Thyroid gland (tissue), 4 donors: ENCODE measurements at regions not wholly inside any gene's neighbourhood (a gene's known extent, or its start where the extent isn't known, plus 50 kb on each side); places are given as distances from the start of the nearest gene placed in this dataset.
"Not testable (repeated sequence)": the region's sequence is repeated elsewhere in the genome, so short reads cannot be mapped to it uniquely, and the experiment has no call there.

Source experiments
- DNase-seq, 2 donors: peaks; one replicate each; pipeline ENCODE4 v3.0.0-alpha.2; 2019
- H3K27ac ChIP-seq, 3 donors: fragments of 200-600 bp; sonication (generic); 1 replicate in 2 of 3; 2 replicates in 1 of 3; pipeline ENCODE4 v1.5.1; 2016 to 2019; ENCODE audit warnings: mild to moderate bottlenecking in 1 of 3, moderate library complexity in 1 of 3
- H3K27me3 ChIP-seq: fragments of 200-600 bp; sonication (generic); one replicate; pipeline ENCODE4 v1.5.1; 2019
- H3K36me3 ChIP-seq, 2 donors: fragments of 200-600 bp; sonication (generic); one replicate each; pipeline ENCODE4 v1.5.1; 2016 to 2019
- H3K4me1 ChIP-seq, 2 donors: fragments of 200-600 bp; sonication (generic); one replicate each; pipeline ENCODE4 v1.5.1; 2017 to 2019
- H3K4me3 ChIP-seq, 3 donors: fragments of 200-600 bp; sonication (generic); replicated peaks in 1 of 3; 1 replicate in 2 of 3; 2 replicates in 1 of 3; pipeline ENCODE4 v1.5.1; 2016; ENCODE audit warnings: mild to moderate bottlenecking in 1 of 3
- H3K9me3 ChIP-seq: fragments of 200-600 bp; sonication (generic); one replicate; pipeline ENCODE4 v1.5.1; 2017
- CTCF ChIP-seq, 6 experiments: fragments of 200-600 bp in 3 of 6; fragments of 450-650 bp in 3 of 6; sonication (generic) in 3 of 6; IDR thresholded peaks; one replicate each; pipeline ENCODE4 v1.5.1; 2016 to 2019; ENCODE audit warnings: antibody characterized with exemption in 6 of 6, mild to moderate bottlenecking in 2 of 6, inconsistent platforms in 1 of 6, moderate library complexity in 1 of 6
- POLR2A ChIP-seq, 2 donors: fragments of 450-650 bp; IDR thresholded peaks; one replicate each; pipeline ENCODE4 v1.6.1; 2017; ENCODE audit warnings: antibody characterized with exemption in 2 of 2, mild to moderate bottlenecking in 2 of 2, moderate library complexity in 1 of 2
- WGBS, 2 donors: methylation state at CpG; one replicate each; pipeline ENCODE4 v1.1.5; 2017; 5-methylcytosine and 5-hydroxymethylcytosine counted together
- intact Hi-C: fragments of 100-400 bp; cut with DNase I; formaldehyde crosslinking; loops from one replicate; pipeline ENCODE4 v1.15.1; 2023

- no peak for DNase-seq
- H3K4me1 ChIP-seq: no peaks in the 10 kb centered on the region
- no peaks in the 10 kb centered on the region for H3K36me3 ChIP-seq
- intact Hi-C loops: no loop called here
- no peak overlapping the region for H3K27ac ChIP-seq
- 45 to 49% methylated on average over 26 to 29 of the region's 29 CpGs for WGBS, 2 donors
- no peak overlapping the region for H3K4me3 ChIP-seq
- no peaks in the 10 kb centered on the region for H3K27me3 ChIP-seq
- TF ChIP-seq CTCF (IDR thresholded peaks at IDR 0.05): no peak
- no peak for TF ChIP-seq POLR2A (IDR thresholded peaks at IDR 0.05)
- H3K9me3 ChIP-seq: no peaks in the 10 kb centered on the region
Measured at GRCh38 chr16:86953631-86954391, 363.4 kb downstream of the C16orf95 start.

DNA sequence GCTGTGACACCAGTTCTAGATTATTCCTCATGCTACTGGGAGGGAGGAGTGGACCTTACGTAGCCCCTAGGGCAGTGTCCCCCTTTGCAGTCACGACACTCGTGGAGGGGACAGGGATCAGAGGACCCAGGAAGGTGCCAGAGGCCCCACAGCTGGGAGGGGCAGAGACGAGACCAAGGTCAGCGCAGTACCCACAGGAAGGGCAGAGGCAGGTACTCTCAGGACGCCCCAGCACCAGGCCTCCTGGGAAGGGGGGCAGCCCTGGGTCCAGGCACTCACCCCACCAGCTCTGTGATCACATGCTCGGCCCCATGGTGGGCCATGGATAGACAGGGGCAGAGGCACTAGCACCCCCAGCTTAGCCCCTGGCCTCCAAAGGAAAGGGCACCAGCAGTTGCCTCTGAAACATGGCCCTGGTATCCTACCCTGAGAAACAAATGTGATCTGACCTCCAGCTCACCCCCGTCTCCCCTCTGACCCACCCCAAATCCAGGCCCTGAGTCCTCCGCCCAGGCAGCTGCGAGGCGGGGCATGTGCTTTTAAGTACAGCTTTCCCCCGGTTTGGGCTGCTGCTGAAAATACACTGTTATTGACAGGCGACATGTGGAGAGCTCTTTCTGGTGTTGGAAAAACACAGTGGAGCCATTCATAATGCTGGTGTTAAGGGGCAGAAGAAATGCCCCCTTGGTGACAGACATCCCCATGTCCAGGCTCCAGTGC is 361.9 kb downstream of the C16orf95 start:
- Histone ChIP-seq H3K27ac (no peak overlapping the region), H3K4me3 (no peak overlapping the region), H3K4me1 (no peaks in the 10 kb centered on the region), H3K9me3 (no peaks in the 10 kb centered on the region), H3K27me3 (no peaks in the 10 kb centered on the region), H3K36me3 (no peaks in the 10 kb centered on the region)
- DNase-seq: no peak
- WGBS, 2 donors: 69 to 78% methylated on average over 9 to 12 of the region's 13 CpGs
- intact Hi-C loops: no loop called here
- TF ChIP-seq POLR2A (IDR thresholded peaks at IDR 0.05) (no peak), CTCF (IDR thresholded peaks at IDR 0.05) (no peak)

- H3K9me3 ChIP-seq: no peaks in the 10 kb centered on the region
- H3K4me3 ChIP-seq: no peak overlapping the region
- H3K27ac ChIP-seq: no peak overlapping the region
- intact Hi-C loops: no loop called here
- no peaks in the 10 kb centered on the region for H3K27me3 ChIP-seq
- no peaks in the 10 kb centered on the region for H3K36me3 ChIP-seq
- DNase-seq: peak in 1 of 2 donors; percentile 3
- no peaks in the 10 kb centered on the region for H3K4me1 ChIP-seq
- 62 to 65% methylated on average over 15 of the region's 15 CpGs for WGBS, 2 donors
- TF ChIP-seq POLR2A (IDR thresholded peaks at IDR 0.05) (no peak), CTCF (IDR thresholded peaks at IDR 0.05) (no peak)
Measured at GRCh38 chr16:86956437-86956836, 360.8 kb downstream of the C16orf95 start.

GRCh38 chr16:86957662-86958198 is 359.5 kb downstream of the C16orf95 start:
- intact Hi-C loops: not testable (repeated sequence)

DNA sequence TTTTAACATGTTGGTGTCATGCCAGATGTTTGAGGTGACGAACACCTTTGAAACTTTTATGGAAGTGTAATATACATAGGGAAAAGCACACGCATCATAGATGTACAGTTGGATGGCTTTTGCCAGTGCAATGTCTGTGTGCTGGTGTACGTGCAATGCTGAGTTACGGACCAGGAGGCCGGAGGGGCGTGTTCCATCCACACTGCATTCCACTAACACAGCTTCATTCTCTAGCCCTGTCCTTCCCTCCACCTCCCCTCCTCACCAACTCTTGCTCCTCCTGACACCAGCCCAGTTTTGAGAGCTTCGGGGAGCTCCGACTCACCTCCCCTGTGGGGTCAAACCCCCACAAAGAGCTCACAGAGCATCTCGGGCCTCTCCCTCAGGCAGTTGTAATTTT is 358.8 kb downstream of the C16orf95 start:
- no peak for DNase-seq
- Histone ChIP-seq H3K4me1 (no peaks in the 10 kb centered on the region), H3K27me3 (no peaks in the 10 kb centered on the region), H3K9me3 (no peaks in the 10 kb centered on the region), H3K4me3 (no peak overlapping the region), H3K27ac (no peak overlapping the region), H3K36me3 (no peaks in the 10 kb centered on the region)
- 78 to 83% methylated on average over 9 of the region's 9 CpGs for WGBS, 2 donors
- intact Hi-C loops: no loop called here
- TF ChIP-seq CTCF (IDR thresholded peaks at IDR 0.05) (no peak), POLR2A (IDR thresholded peaks at IDR 0.05) (no peak)

More at GRCh38 chr16:86957662-86958198, 359.5 kb downstream of the C16orf95 start:
- H3K9me3 ChIP-seq, H3K27ac ChIP-seq, H3K4me3 ChIP-seq, H3K36me3 ChIP-seq, DNase-seq, H3K27me3 ChIP-seq, H3K4me1 ChIP-seq: not testable (repeated sequence)
- 94% methylated on average over 5 to 12 of the region's 12 CpGs for WGBS, 2 donors
